ENCODE measurements at regions not wholly inside any gene's neighbourhood (a gene's known extent, or its start where the extent isn't known, plus 50 kb on each side); places are given as distances from the start of the nearest gene placed in this dataset.

- H3K27ac Mint-ChIP-seq = no peak overlapping the region
- peaks cover 11% of the 10 kb centered on the region for H3K4me1 Mint-ChIP-seq
- Histone ChIP-seq H3K9me3 (ENCODE audit: control insufficient read depth, low read length) (peaks cover 17% of the 10 kb centered on the region), H3K27me3 (ENCODE audit: control insufficient read depth, insufficient read depth, low read length, poor library complexity, severe bottlenecking) (no peaks in the 10 kb centered on the region), H3K4me1 (ENCODE audit: control insufficient read depth, insufficient read depth, low read length) (no peaks in the 10 kb centered on the region), H3K36me3 (ENCODE audit: control insufficient read depth, insufficient read depth, low read length) (no peaks in the 10 kb centered on the region), H3K9ac (ENCODE audit: extremely low read depth, low read length, poor library complexity, severe bottlenecking) (no peak overlapping the region), H3K27ac (ENCODE audit: low read depth, low read length) (no peak overlapping the region), H3K4me3 (ENCODE audit: low read length) (no peak overlapping the region)
- DNase-seq = no peak
- no peak overlapping the region for H3K4me3 Mint-ChIP-seq
- H3K27me3 Mint-ChIP-seq (ENCODE audit: insufficient read depth) = no peaks in the 10 kb centered on the region
- no peaks in the 10 kb centered on the region for H3K36me3 Mint-ChIP-seq (ENCODE audit: low read depth)
- TF ChIP-seq CTCF (conservative IDR thresholded peaks at IDR 0.05) = no peak
- H3K9me3 Mint-ChIP-seq = peaks cover 13% of the 10 kb centered on the region
- 91 to 100% methylated on average over 1 of the region's 1 CpG for WGBS, 2 experiments (ENCODE audit: insufficient coverage in 1 of 2, insufficient read length in 1 of 2)
These were observed 498.7 kb upstream of the NEGR1 start for GRCh38 chr1:72781038-72781437.

- Histone ChIP-seq H3K36me3 (ENCODE audit: control insufficient read depth, insufficient read depth, low read length) (no peaks in the 10 kb centered on the region), H3K4me1 (ENCODE audit: control insufficient read depth, insufficient read depth, low read length) (no peaks in the 10 kb centered on the region), H3K9me3 (ENCODE audit: control insufficient read depth, low read length) (peaks cover 17% of the 10 kb centered on the region), H3K4me3 (ENCODE audit: low read length) (no peak overlapping the region), H3K9ac (ENCODE audit: extremely low read depth, low read length, poor library complexity, severe bottlenecking) (no peak overlapping the region), H3K27me3 (ENCODE audit: control insufficient read depth, insufficient read depth, low read length, poor library complexity, severe bottlenecking) (no peaks in the 10 kb centered on the region), H3K27ac (ENCODE audit: low read depth, low read length) (no peak overlapping the region)
- H3K9me3 Mint-ChIP-seq = peaks cover 13% of the 10 kb centered on the region
- TF ChIP-seq CTCF (conservative IDR thresholded peaks at IDR 0.05) = no peak
- H3K36me3 Mint-ChIP-seq (ENCODE audit: low read depth) = no peaks in the 10 kb centered on the region
- no peak overlapping the region for H3K4me3 Mint-ChIP-seq
- H3K27ac Mint-ChIP-seq = no peak overlapping the region
- peaks cover 11% of the 10 kb centered on the region for H3K4me1 Mint-ChIP-seq
- DNase-seq = no peak
- H3K27me3 Mint-ChIP-seq (ENCODE audit: insufficient read depth) = no peaks in the 10 kb centered on the region
- WGBS, 2 experiments (ENCODE audit: insufficient coverage in 1 of 2, insufficient read length in 1 of 2) = 100% methylated on average over 1 of the region's 1 CpG; no CpG with 5 or more reads in 1 of the 2 experiments
These were observed 497.9 kb upstream of the NEGR1 start for GRCh38 chr1:72780212-72780611.

GRCh38 chr1:72777918-72778317, 495.6 kb upstream of the NEGR1 start:
- Histone ChIP-seq H3K9me3 (ENCODE audit: control insufficient read depth, low read length) (peaks cover 17% of the 10 kb centered on the region), H3K27me3 (ENCODE audit: control insufficient read depth, insufficient read depth, low read length, poor library complexity, severe bottlenecking) (no peaks in the 10 kb centered on the region), H3K4me3 (ENCODE audit: low read length) (peak overlapping the region; percentile 46), H3K4me1 (ENCODE audit: control insufficient read depth, insufficient read depth, low read length) (no peaks in the 10 kb centered on the region), H3K36me3 (ENCODE audit: control insufficient read depth, insufficient read depth, low read length) (no peaks in the 10 kb centered on the region), H3K9ac (ENCODE audit: extremely low read depth, low read length, poor library complexity, severe bottlenecking) (no peak overlapping the region), H3K27ac (ENCODE audit: low read depth, low read length) (no peak overlapping the region)
- no peak for TF ChIP-seq CTCF (conservative IDR thresholded peaks at IDR 0.05)
- Mint-ChIP-seq H3K27me3 (ENCODE audit: insufficient read depth) (no peaks in the 10 kb centered on the region), H3K4me1 (peaks cover 11% of the 10 kb centered on the region), H3K27ac (peak overlapping the region; percentile 66), H3K4me3 (no peak overlapping the region), H3K9me3 (peaks cover 13% of the 10 kb centered on the region), H3K36me3 (ENCODE audit: low read depth) (no peaks in the 10 kb centered on the region)
- no peak for DNase-seq

Measured in endodermal cell (in vitro differentiated cells).